GM19023 (cell line): ENCODE measurements at regions not wholly inside any gene's neighbourhood (a gene's known extent, or its start where the extent isn't known, plus 50 kb on each side); places are given as distances from the start of the nearest gene placed in this dataset.
"Not testable (repeated sequence)": the region's sequence is repeated elsewhere in the genome, so short reads cannot be mapped to it uniquely, and the experiment has no call there.

Experiments used
- ATAC-seq: cut with Tn5 transposase; IDR thresholded peaks from one replicate; pipeline ENCODE4 v1.9.1; 2021; ENCODE audit warnings: mild to moderate bottlenecking, moderate library complexity; ENCODE audit not compliant: unreplicated experiment

- ATAC-seq = no peak
Observed at GRCh38 chr3:152768478-152768877, 66.5 kb upstream of the P2RY1 start.

DNA sequence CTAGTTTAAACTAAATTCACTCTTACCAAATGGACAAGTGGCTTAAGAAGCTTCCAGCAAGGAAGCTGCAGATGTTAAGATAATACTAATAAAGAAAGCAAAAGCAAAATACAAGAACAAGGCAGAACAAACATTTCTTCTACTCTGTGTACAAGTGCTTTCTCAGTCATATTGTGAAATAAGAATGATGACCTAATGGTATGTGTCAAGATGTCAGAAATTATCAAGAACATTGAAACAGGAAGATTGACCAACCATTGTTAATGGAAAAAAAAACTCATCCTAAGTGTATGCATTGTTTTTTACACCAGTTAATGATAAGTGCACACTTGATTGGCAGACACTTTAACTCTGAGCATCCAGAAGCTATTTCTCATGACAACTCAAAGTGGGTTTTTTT is 65.4 kb upstream of the P2RY1 start:
- peak; percentile 71 for ATAC-seq

DNA sequence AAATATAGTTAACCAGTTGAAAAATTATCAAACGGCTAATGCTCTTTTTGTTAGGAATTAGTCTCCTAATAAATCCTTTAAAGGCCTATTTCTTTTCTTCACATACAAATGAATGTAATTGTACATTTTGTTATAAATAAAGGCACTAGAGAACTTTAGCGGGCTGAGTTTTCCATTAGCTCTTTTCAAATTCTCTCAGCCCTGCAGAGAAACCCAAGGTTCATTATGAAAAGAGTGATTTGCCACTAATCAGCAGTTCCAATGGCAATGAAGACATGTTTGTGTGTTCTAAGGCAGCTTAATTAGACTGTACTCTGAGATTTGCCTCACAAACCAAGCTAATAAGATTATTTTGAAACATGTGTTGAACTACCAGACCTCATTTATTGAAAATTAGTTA is 64.6 kb upstream of the P2RY1 start:
- ATAC-seq = no peak

DNA sequence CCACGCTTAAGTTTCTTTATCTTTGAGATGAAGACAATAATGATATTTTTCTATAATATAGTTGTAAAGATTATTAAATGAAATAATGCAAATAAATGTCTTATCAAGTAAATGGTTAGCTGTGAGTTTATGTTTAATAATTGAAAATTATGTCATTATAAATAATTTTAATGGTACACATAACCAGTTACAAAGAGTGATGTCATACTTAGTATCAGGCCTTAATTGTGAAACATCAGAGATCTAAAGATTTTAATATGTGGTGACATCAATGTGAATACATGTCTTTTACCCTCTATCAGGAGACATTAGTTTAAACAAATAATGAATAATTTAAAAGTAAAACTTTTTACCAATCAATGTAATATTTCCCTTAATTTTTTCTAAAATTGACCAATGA is 63.8 kb upstream of the P2RY1 start:
- ATAC-seq = no peak

GRCh38 chr3:152772674-152773225 is 62.2 kb upstream of the P2RY1 start:
- ATAC-seq = no peak

- no peak for ATAC-seq
Observed at GRCh38 chr3:152773633-152774032, 61.3 kb upstream of the P2RY1 start.

DNA sequence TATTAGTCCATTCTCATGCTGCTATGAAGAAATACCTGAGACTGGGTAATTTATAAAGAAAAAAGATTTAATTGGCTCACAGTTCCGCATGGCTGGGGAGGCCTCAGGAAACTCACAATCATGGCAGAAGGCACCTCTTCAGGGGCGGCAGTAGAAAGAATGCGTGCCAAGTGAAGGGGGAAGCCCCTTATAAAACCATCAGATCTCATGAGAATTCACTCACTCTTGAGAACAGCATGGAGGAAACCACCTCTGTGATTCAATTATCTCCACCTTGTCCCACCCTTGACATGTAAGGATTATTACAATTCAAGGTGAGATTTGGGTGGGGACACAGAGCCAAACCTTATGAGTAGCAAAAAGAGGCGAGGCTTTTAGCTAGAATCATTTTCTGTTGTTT is 60.7 kb upstream of the P2RY1 start:
- ATAC-seq = not testable (repeated sequence)

- no peak for ATAC-seq
Observed at GRCh38 chr3:152778022-152778421, 56.9 kb upstream of the P2RY1 start.

GRCh38 chr3:152779653-152780052 is 55.3 kb upstream of the P2RY1 start:
- ATAC-seq = no peak

DNA sequence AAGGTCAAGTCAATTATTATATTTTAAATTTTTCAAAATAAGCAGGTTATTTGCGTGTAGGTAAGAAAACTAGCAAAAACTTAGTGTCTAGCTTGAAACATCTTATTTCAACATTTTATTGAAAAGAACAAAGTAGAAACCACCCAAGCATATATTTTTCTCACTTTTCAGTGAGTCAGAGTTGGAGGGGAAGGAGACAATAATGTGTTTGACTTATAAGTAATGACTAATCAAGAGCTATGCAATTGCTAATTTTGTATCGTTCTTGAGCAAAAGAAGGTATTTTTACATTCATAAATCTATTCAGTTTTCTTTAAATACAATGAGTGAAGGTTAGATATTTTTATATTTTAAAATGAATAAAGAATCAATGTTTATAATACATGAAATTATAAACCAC is 54.4 kb upstream of the P2RY1 start:
- ATAC-seq = no peak

DNA sequence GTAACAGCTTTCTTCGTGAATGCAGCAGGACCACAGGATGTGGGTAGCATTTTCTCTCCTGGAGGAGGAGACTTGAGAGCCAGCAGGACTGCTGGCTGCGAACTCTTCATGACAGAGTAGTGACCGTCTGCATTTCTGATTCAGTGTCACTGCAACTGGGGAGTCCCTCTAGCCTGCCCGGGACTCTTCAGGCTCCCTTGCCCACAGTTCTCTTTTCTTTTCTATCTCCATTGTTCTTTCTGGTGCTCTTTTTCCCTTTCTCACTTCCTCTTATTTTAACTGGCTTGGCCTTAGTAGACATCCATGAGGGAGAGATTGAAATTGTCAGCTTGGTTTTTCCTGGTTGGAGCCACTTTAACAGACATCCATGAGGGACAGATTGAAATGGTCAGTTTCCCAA is 49.9 kb upstream of the P2RY1 start:
- no peak for ATAC-seq
